DMS153 treated with DMSO at 0.1 percent for 48 hours (cell line): ENCODE measurements at regions not wholly inside any gene's neighbourhood (a gene's known extent, or its start where the extent isn't known, plus 50 kb on each side); places are given as distances from the start of the nearest gene placed in this dataset.

Experiments used
- DNase-seq: peaks from one replicate; lab custom pipeline; 2025; ENCODE audit not compliant: unreplicated experiment; lab: John Stamatoyannopoulos, UW

DNA sequence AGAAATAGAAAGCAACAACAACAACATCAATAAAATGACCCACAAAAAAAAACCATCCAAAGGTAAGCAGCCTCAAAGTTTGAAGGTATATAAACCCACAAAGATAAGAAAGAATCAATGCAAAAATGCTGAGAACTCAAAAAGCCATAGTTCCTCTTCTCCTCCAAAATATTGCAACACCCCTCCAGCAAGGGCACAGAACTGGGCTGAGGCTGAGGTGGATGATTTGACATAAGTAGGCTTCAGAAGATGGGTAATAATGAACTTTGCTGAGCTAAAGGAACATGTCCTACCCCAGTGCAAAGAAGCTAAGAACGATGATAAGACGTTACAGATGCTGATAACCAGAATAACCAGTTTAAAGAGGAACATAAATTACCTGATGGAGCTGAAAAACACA is 188.8 kb upstream of the BTBD3 start:
- DNase-seq: no peak

- no peak for DNase-seq
Measured at GRCh38 chr20:11729806-11730205, 187.9 kb upstream of the BTBD3 start.

GRCh38 chr20:11734431-11734830 is 183.3 kb upstream of the BTBD3 start:
- DNase-seq: no peak

DNA sequence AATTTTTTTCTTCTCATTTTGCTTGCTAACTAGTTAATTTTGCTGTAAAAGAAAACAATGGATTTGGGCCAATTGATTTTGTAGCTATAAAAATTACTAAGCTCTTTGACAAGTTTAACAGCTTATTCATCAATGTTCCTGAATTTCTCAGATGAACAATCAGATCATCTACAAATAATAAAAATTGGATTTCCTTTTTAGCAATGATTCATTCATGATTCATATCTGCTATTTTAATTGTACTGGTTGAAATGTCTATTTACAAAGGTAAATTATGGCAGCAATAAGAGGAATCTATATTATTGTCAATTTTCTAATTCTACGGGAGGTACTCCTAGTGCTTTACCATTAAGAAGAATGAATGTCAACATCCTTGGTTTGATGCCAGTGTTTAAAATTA is 178.8 kb upstream of the BTBD3 start:
- no peak for DNase-seq

DNA sequence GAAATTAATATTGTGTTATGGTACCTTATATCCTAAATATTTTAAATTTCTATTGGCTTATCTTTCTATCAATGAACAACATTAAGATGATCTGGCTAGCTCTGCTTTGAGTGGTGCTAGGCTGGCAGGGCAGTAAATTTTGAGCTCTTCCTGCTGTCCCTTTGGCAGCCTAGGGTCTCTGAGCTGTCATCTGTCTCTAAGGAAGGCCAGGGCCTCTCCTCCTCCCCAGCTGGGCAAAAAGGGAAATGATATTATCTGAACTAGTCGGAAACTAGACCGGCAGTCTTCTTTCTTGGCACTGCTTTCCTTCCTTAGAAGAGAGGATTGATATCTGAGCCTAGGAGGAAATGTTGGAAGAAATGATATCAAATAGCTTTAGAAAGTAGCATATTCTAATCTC is 176.7 kb upstream of the BTBD3 start:
- no peak for DNase-seq

DNA sequence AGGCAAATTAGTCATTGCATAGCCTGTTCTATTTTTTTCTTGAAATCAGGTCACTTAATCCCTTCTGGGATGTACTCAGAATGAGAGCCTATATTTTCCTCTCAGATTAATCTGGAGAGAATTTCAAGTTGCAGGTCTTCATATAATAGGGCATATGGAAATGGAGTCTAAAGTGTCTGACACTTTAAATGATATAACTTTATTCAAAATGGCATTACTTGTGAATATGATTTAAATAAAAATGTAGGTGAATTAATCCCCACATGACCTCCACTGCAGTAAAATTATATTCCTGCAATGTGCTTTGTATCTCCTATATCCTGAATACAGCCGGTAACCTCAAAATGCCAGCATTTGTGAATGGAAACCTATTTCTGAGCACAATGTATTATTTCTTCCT is 172.5 kb upstream of the BTBD3 start:
- DNase-seq: no peak

DNA sequence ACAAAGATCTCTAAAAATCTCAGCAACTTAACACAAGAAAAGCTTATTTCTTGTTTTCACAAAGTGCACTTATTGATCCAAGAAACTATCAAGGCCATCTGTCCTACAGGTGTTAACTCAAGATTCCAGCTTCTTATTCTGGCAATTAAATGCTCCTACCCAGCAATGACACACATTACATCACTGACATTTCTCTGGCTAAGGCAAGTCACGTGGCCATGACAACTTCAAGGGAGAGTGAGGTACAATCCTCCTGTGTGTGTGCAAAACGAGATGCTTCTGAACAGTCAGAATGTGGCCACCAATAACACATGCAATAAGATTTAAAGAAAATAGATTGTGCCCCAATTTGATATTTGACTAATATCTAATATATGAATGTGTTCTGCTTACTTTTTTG is 169.3 kb upstream of the BTBD3 start:
- no peak for DNase-seq

DNA sequence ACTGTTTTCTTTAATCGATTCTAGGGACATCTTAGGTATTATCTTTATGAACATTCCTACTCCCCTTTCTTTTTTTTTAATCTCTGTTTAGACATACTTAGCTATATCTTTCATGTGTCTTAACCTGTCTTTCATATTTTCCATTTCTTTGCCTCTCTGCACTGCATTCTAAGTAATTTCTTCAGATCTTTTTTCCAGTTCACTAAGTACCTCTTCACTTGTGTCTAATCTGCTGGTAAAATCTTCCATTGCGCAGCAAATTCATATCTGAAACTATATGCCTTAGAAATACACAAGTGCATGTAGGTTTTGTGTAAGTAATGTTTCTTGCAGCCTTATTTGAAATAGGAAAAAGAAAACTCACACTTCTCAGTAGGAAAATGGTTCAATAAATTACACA is 165.4 kb upstream of the BTBD3 start:
- DNase-seq: no peak

- no peak for DNase-seq
Measured at GRCh38 chr20:11753155-11753554, 164.5 kb upstream of the BTBD3 start.

- no peak for DNase-seq
Measured at GRCh38 chr20:11754451-11754850, 163.2 kb upstream of the BTBD3 start.

GRCh38 chr20:11755071-11755841 is 162.4 kb upstream of the BTBD3 start:
- DNase-seq: no peak

DNA sequence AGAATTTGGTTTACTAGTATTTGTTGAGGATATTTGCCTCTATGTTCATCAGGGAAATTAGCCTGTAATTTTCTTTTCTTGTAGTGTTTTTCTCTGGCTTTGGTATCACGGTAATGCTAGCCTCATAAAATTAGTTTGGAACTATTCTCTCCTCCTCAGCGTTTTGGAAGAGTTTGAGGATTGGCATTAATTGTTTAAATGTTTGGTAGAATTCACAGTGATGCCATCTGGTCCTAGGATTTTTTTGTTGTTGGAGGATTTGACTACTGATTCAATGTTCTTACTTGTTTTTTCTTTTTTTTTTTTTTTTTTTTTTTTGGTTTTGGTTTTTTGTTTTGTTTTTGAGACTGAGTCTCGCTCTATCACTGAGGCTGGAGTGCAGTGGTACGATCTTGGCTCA is 156.2 kb upstream of the BTBD3 start:
- no peak for DNase-seq

- no peak for DNase-seq
Measured at GRCh38 chr20:11766961-11767360, 150.7 kb upstream of the BTBD3 start.

DNA sequence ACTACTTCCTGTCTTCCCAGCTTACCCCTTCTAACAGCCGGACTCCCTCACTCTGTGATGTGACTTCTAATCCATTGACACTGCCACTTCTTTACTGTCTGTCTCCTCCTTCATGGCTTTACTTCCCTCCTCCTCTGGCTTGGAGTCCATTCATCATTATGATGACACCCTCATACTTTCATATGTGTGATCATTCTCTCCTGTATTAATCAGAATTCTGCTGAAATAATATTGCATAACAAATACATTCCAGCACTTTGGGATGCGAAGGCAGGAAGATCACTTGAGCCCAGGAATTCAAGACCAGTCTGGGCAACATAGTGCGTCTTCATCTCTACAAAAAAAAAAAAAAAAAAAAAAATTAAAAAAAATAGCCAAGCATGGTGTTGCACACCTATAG is 147.9 kb upstream of the BTBD3 start:
- DNase-seq: no peak

GRCh38 chr20:11772226-11772730 is 145.4 kb upstream of the BTBD3 start:
- no peak for DNase-seq

GRCh38 chr20:11776687-11777086 is 141.0 kb upstream of the BTBD3 start:
- DNase-seq: no peak

DNA sequence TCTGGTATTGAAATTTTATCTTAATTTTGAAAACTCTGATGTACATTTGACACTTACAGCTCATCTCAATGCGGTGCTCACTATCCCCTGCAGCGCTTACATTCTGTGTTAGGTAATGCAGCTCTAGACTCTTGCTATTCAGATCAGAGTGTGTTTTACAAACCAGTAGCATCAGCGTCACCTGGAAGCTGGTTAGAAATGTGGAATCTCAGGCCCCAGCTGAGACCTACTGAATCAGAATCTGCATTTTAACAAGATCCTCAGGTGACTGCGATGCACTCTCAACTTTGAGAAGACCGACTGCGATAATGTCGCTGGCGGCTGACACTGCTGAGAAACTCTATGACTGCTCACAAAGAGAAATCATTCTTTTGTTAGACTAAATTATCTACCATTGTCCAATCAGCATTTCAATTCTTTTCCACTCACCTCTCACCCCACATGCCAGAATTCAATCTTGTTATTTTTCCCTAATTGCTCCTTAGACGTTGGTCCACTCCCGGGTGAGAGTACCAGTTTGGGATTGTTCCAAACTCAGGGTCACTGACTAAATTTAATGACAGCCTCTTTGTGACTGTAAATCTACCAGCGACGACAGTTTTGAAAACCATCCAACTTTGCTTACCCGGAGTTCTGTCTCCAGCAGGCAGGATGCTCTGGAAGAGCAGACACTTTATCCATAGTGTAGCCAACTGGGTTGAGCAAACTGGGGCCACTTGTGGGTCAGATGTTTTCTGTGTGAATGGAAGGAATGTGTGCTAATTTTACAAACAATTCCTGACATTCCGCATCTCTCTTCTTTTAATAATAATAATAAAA is 140.1 kb upstream of the BTBD3 start:
- DNase-seq: peak; percentile 43

DNA sequence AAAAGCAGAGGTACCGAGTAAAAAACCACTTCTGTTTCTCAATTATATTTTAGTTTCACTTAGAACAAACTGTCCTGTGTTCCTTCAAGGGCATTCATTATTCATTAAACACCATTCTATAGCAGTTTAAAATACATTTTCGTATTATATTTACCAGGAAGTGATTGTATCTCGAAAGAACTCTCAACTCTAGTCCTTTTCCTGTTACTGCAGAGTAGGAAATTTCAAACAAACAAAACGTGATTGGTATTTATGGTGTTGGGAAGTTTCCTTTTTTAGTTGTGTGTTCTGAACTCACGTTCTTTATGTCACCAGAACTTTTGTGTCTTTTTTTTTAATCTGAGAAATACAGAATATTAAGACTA is 139.5 kb upstream of the BTBD3 start:
- DNase-seq: no peak

GRCh38 chr20:11780765-11781369 is 136.8 kb upstream of the BTBD3 start:
- no peak for DNase-seq

- DNase-seq: no peak
Measured at GRCh38 chr20:11783102-11783850, 134.4 kb upstream of the BTBD3 start.

DNA sequence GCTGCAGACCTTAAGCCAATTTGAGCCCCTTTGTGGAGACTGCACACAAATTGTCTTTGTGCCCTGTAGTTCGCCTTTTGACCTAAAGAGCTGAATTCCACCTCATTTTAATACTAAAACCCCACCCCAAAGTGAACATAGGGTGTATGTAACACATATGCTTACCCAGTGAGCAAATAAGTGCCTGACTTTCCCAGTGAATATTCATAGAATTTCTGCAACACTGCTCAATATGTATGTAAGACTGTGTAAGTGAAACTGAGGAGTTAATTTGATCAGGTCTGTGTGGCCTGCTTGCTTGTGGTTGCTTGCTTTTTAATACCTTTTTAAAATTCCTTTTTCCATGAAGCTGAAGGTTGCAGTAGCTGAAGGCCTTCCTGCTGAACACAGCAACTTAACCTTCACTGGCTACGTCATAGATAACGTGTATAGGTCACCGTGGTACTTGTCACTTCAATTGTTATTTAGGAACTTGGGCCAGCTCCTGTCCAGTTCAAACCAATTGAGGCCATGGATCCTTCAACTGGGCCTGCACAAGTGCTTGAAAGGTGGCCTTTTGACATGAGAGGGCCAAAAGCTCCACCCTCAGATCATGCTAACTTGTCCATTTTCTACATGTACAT is 131.7 kb upstream of the BTBD3 start:
- DNase-seq: no peak
